BLaER1 treated with 17β-estradiol and CSF1 and Interleukin-3, amounts not matched to agents 10 nM and 100 nM (cell line): ENCODE measurements at regions not wholly inside any gene's neighbourhood (a gene's known extent, or its start where the extent isn't known, plus 50 kb on each side); places are given as distances from the start of the nearest gene placed in this dataset.
A peak's percentile ranks its signal among the peaks of the same experiment; 100 is the strongest.

Source experiments
- H3K27ac ChIP-seq, 11 experiments: shearing (Covaris generic); formaldehyde crosslinking; 2 replicates each; pipeline ENCODE4 v1.8.1; 2022
- H3K27me3 ChIP-seq, 11 experiments: shearing (Covaris generic); formaldehyde crosslinking; 2 replicates each; pipeline ENCODE4 v1.8.1; 2022
- H3K36me3 ChIP-seq, 11 experiments: shearing (Covaris generic); formaldehyde crosslinking; 2 replicates each; pipeline ENCODE4 v1.8.1; 2022
- H3K4me1 ChIP-seq, 10 experiments: shearing (Covaris generic); formaldehyde crosslinking; 2 replicates each; pipeline ENCODE4 v1.8.1; 2022
- H3K4me2 ChIP-seq, 11 experiments: shearing (Covaris generic); formaldehyde crosslinking; 2 replicates each; pipeline ENCODE4 v1.8.1; 2022
- H3K4me3 ChIP-seq, 10 experiments: shearing (Covaris generic); formaldehyde crosslinking; 2 replicates each; pipeline ENCODE4 v1.8.1; 2022
- H3K9ac ChIP-seq, 11 experiments: shearing (Covaris generic); formaldehyde crosslinking; 2 replicates each; pipeline ENCODE4 v1.8.1; 2022
- H3K9me3 ChIP-seq, 11 experiments: shearing (Covaris generic); formaldehyde crosslinking; replicated peaks in 1 of 11; 2 replicates each; pipeline ENCODE4 v1.8.1; 2022
- H4K20me1 ChIP-seq, 11 experiments: shearing (Covaris generic); formaldehyde crosslinking; 2 replicates each; pipeline ENCODE4 v1.8.1; 2022
- Cebpa-rat ChIP-seq, 11 experiments: shearing (Covaris generic); IDR thresholded peaks; 2 replicates each; pipeline ENCODE4 v1.8.1; 2022

GRCh38 chr13:76720416-76720815 is 165.8 kb downstream of the KCTD12 start:
- H3K36me3 ChIP-seq: no peaks in the 10 kb centered on the region
- H3K9me3 ChIP-seq: no peaks in the 10 kb centered on the region
- TF ChIP-seq Cebpa-rat (IDR thresholded peaks at IDR 0.05): no peak
- H4K20me1 ChIP-seq: no peaks in the 10 kb centered on the region
- H3K4me3 ChIP-seq: no peak overlapping the region
- H3K9ac ChIP-seq: no peak overlapping the region
- no peak overlapping the region for H3K27ac ChIP-seq
- H3K4me2 ChIP-seq: peak overlapping the region in 3 of 11 experiments; percentile 16 to 49 (median 34); a peak in 4 of 22 replicates
- peaks cover 8 to 53% (median 20%) of the 10 kb centered on the region in 10 experiments; a peak in 19 of 20 replicates for H3K4me1 ChIP-seq
- H3K27me3 ChIP-seq: no peaks in the 10 kb centered on the region

- Histone ChIP-seq H3K9ac (no peak overlapping the region), H3K9me3 (no peaks in the 10 kb centered on the region), H3K4me1 (peaks cover 8 to 48% (median 20%) of the 10 kb centered on the region in 10 experiments; a peak in 19 of 20 replicates), H3K27me3 (no peaks in the 10 kb centered on the region), H4K20me1 (no peaks in the 10 kb centered on the region), H3K36me3 (no peaks in the 10 kb centered on the region), H3K4me2 (no peak overlapping the region), H3K4me3 (no peak overlapping the region), H3K27ac (no peak overlapping the region)
- TF ChIP-seq Cebpa-rat (IDR thresholded peaks at IDR 0.05): no peak
These were observed 166.2 kb downstream of the KCTD12 start for GRCh38 chr13:76719955-76720354.

GRCh38 chr13:76717092-76717491 is 169.1 kb downstream of the KCTD12 start:
- no peak for TF ChIP-seq Cebpa-rat (IDR thresholded peaks at IDR 0.05)
- no peaks in the 10 kb centered on the region for H3K9me3 ChIP-seq
- no peaks in the 10 kb centered on the region for H3K27me3 ChIP-seq
- no peaks in the 10 kb centered on the region for H4K20me1 ChIP-seq
- H3K4me2 ChIP-seq: no peak overlapping the region
- peaks cover 0 to 27% (median under 1%) of the 10 kb centered on the region in 10 experiments; a peak in 7 of 20 replicates for H3K4me1 ChIP-seq
- no peak overlapping the region for H3K27ac ChIP-seq
- no peak overlapping the region for H3K9ac ChIP-seq
- H3K36me3 ChIP-seq: no peaks in the 10 kb centered on the region
- no peak overlapping the region for H3K4me3 ChIP-seq

- H3K27ac ChIP-seq: no peak overlapping the region
- H3K9me3 ChIP-seq: no peaks in the 10 kb centered on the region
- no peaks in the 10 kb centered on the region for H3K27me3 ChIP-seq
- no peak overlapping the region for H3K9ac ChIP-seq
- no peaks in the 10 kb centered on the region for H3K36me3 ChIP-seq
- no peak for TF ChIP-seq Cebpa-rat (IDR thresholded peaks at IDR 0.05)
- H4K20me1 ChIP-seq: no peaks in the 10 kb centered on the region
- H3K4me1 ChIP-seq: peaks cover 0 to 27% (median 4%) of the 10 kb centered on the region in 10 experiments; a peak in 10 of 20 replicates
- H3K4me3 ChIP-seq: no peak overlapping the region
- no peak overlapping the region for H3K4me2 ChIP-seq
These were observed 170.6 kb downstream of the KCTD12 start for GRCh38 chr13:76715621-76716020.

GRCh38 chr13:76715075-76715474 is 171.1 kb downstream of the KCTD12 start:
- Histone ChIP-seq H4K20me1 (no peaks in the 10 kb centered on the region), H3K36me3 (no peaks in the 10 kb centered on the region), H3K4me3 (no peak overlapping the region), H3K4me1 (peaks cover 0 to 27% (median 4%) of the 10 kb centered on the region in 10 experiments; a peak in 10 of 20 replicates), H3K4me2 (no peak overlapping the region), H3K9me3 (no peaks in the 10 kb centered on the region), H3K27ac (no peak overlapping the region), H3K27me3 (no peaks in the 10 kb centered on the region), H3K9ac (no peak overlapping the region)
- no peak for TF ChIP-seq Cebpa-rat (IDR thresholded peaks at IDR 0.05)

- H3K36me3 ChIP-seq: no peaks in the 10 kb centered on the region
- H3K9ac ChIP-seq: no peak overlapping the region
- H4K20me1 ChIP-seq: no peaks in the 10 kb centered on the region
- H3K9me3 ChIP-seq: no peaks in the 10 kb centered on the region
- peaks cover 0 to 27% (median 4%) of the 10 kb centered on the region in 10 experiments; a peak in 10 of 20 replicates for H3K4me1 ChIP-seq
- no peak for TF ChIP-seq Cebpa-rat (IDR thresholded peaks at IDR 0.05)
- H3K4me3 ChIP-seq: no peak overlapping the region
- no peak overlapping the region for H3K27ac ChIP-seq
- no peak overlapping the region for H3K4me2 ChIP-seq
- no peaks in the 10 kb centered on the region for H3K27me3 ChIP-seq
These were observed 172.9 kb downstream of the KCTD12 start for GRCh38 chr13:76713280-76713679.

GRCh38 chr13:76711550-76712182 is 174.5 kb downstream of the KCTD12 start:
- H3K36me3 ChIP-seq: no peaks in the 10 kb centered on the region

GRCh38 chr13:76709851-76710250 is 176.4 kb downstream of the KCTD12 start:
- Histone ChIP-seq H3K9me3 (no peaks in the 10 kb centered on the region), H3K27ac (no peak overlapping the region), H3K9ac (no peak overlapping the region), H3K4me1 (peaks cover 0 to 27% (median 4%) of the 10 kb centered on the region in 10 experiments; a peak in 10 of 20 replicates), H3K4me3 (no peak overlapping the region), H3K27me3 (no peaks in the 10 kb centered on the region), H3K36me3 (no peaks in the 10 kb centered on the region), H4K20me1 (no peaks in the 10 kb centered on the region), H3K4me2 (no peak overlapping the region)
- TF ChIP-seq Cebpa-rat (IDR thresholded peaks at IDR 0.05): no peak

More at GRCh38 chr13:76711550-76712182, 174.5 kb downstream of the KCTD12 start:
- no peaks in the 10 kb centered on the region for H3K9me3 ChIP-seq
- peak overlapping the region in 1 of 11 experiments; percentile 10; a peak in 1 of 22 replicates for H3K27ac ChIP-seq
- no peak overlapping the region for H3K4me3 ChIP-seq
- peak overlapping the region in 5 of 11 experiments; percentile 9 to 59 (median 49); a peak in 9 of 22 replicates for H3K4me2 ChIP-seq
- H4K20me1 ChIP-seq: no peaks in the 10 kb centered on the region
- no peaks in the 10 kb centered on the region for H3K27me3 ChIP-seq
- TF ChIP-seq Cebpa-rat (IDR thresholded peaks at IDR 0.05): no peak
- no peak overlapping the region for H3K9ac ChIP-seq
- H3K4me1 ChIP-seq: peaks cover 0 to 27% (median 4%) of the 10 kb centered on the region in 10 experiments; a peak in 10 of 20 replicates

- Histone ChIP-seq H3K9ac (no peak overlapping the region), H3K27ac (no peak overlapping the region), H3K4me3 (no peak overlapping the region), H3K4me2 (no peak overlapping the region), H3K36me3 (no peaks in the 10 kb centered on the region), H3K9me3 (no peaks in the 10 kb centered on the region), H4K20me1 (no peaks in the 10 kb centered on the region), H3K27me3 (no peaks in the 10 kb centered on the region), H3K4me1 (peaks cover 0 to 30% (median 4%) of the 10 kb centered on the region in 10 experiments; a peak in 10 of 20 replicates)
- no peak for TF ChIP-seq Cebpa-rat (IDR thresholded peaks at IDR 0.05)
These were observed 178.0 kb downstream of the KCTD12 start for GRCh38 chr13:76708138-76708688.
